CD4-positive, CD25-positive, alpha-beta regulatory T cell (primary cell): ENCODE measurements at regions not wholly inside any gene's neighbourhood (a gene's known extent, or its start where the extent isn't known, plus 50 kb on each side); places are given as distances from the start of the nearest gene placed in this dataset.

Source experiments
- ATAC-seq, 2 donors: fragments of 150-1000 bp; cut with Tn5 transposase; one replicate each; pipeline ENCODE4 v1.10.0; 2021; ENCODE audit warnings: low read depth in 2 of 2, moderate number of reproducible peaks in 2 of 2, moderate library complexity in 1 of 2
- DNase-seq, 3 donors: peaks; one replicate each; pipeline versions ENCODE4 v3.0.0 to v3.0.0-alpha.2; 2012 to 2022; ENCODE audit warnings: mixed read lengths in 1 of 3
- H3K27ac ChIP-seq: one replicate; pipeline ENCODE4 v1.7.0; 2013; ENCODE audit warnings: mild to moderate bottlenecking, low read length; ENCODE audit not compliant: insufficient read depth, poor library complexity, severe bottlenecking
- H3K27me3 ChIP-seq: one replicate; pipeline ENCODE4 v1.7.0; 2013; ENCODE audit warnings: low read length; ENCODE audit not compliant: control insufficient read depth, insufficient read depth
- H3K36me3 ChIP-seq: one replicate; pipeline ENCODE4 v1.7.0; 2013; ENCODE audit warnings: mild to moderate bottlenecking, low read length, moderate library complexity; ENCODE audit not compliant: control insufficient read depth, insufficient read depth
- H3K4me1 ChIP-seq: 2 replicates; pipeline ENCODE4 v1.7.0; 2013; ENCODE audit warnings: mild to moderate bottlenecking, low read length; ENCODE audit not compliant: insufficient read depth, control insufficient read depth, poor library complexity, severe bottlenecking
- H3K4me3 ChIP-seq: one replicate; pipeline ENCODE4 v1.7.0; 2013; ENCODE audit warnings: low read depth, mild to moderate bottlenecking, low read length, moderate library complexity
- H3K9me3 ChIP-seq, 2 experiments: 1 replicate in 1 of 2; 2 replicates in 1 of 2; pipeline ENCODE4 v1.7.0; 2013; ENCODE audit warnings: low read length in 2 of 2, mild to moderate bottlenecking in 1 of 2, moderate library complexity in 1 of 2; ENCODE audit not compliant: control insufficient read depth in 2 of 2
- H3K27ac Mint-ChIP-seq, 3 donors: one replicate each; pipeline ENCODE4 v1.8.0; 2020 to 2022; ENCODE audit warnings: mild to moderate bottlenecking in 3 of 3, mixed read lengths in 3 of 3, moderate library complexity in 2 of 3
- H3K27me3 Mint-ChIP-seq: one replicate; pipeline ENCODE4 v1.8.0; 2022; ENCODE audit warnings: mild to moderate bottlenecking, mixed read lengths
- H3K36me3 Mint-ChIP-seq: one replicate; pipeline ENCODE4 v1.8.0; 2020; ENCODE audit warnings: mixed read lengths
- H3K4me1 Mint-ChIP-seq, 4 donors: one replicate each; pipeline ENCODE4 v1.8.0; 2020 to 2022; ENCODE audit warnings: mixed read lengths in 4 of 4, mild to moderate bottlenecking in 1 of 4
- H3K4me3 Mint-ChIP-seq, 4 donors: one replicate each; pipeline ENCODE4 v1.8.0; 2020 to 2022; ENCODE audit warnings: mild to moderate bottlenecking in 4 of 4, mixed read lengths in 4 of 4, moderate library complexity in 3 of 4
- H3K9me3 Mint-ChIP-seq, 7 donors: one replicate each; pipeline ENCODE4 v1.8.0; 2020 to 2022; ENCODE audit warnings: mixed read lengths in 7 of 7, mild to moderate bottlenecking in 3 of 7, moderate library complexity in 2 of 7

GRCh38 chr13:22825186-22825585, 355.6 kb upstream of the SGCG start:
- Histone ChIP-seq H3K36me3 (no peaks in the 10 kb centered on the region), H3K27me3 (no peaks in the 10 kb centered on the region), H3K9me3 (no peaks in the 10 kb centered on the region), H3K4me1 (no peaks in the 10 kb centered on the region), H3K4me3 (no peak overlapping the region), H3K27ac (no peak overlapping the region)
- Mint-ChIP-seq H3K36me3 (no peaks in the 10 kb centered on the region), H3K9me3 (peaks cover 0 to 2% (median 0%) of the 10 kb centered on the region in 7 donors), H3K4me3 (no peak overlapping the region), H3K27ac (no peak overlapping the region), H3K27me3 (no peaks in the 10 kb centered on the region), H3K4me1 (no peaks in the 10 kb centered on the region)
- ATAC-seq = no peak
- no peak for DNase-seq

DNA sequence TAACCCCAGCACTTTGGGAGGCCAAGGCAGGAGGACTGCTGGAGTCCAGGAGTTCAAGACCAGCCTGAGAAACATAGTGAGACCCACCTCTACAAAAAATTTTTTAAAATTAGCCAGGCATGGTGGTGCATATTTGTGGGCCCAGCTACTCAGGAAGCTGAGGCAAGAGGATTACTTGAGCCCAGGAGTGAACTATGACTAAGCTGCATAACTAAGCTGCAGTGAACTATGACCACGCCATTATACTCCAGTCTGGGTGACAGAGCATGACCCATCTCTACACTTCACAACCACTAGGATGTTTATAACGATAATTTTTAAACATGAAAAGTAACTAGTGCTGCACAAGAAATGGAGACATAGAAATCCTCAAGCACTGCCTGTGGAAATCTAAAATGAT, 352.7 kb upstream of the SGCG start:
- no peak for ATAC-seq
- Mint-ChIP-seq H3K4me1 (no peaks in the 10 kb centered on the region), H3K27ac (no peak overlapping the region), H3K9me3 (peaks cover 0 to under 1% (median 0%) of the 10 kb centered on the region in 7 donors), H3K36me3 (no peaks in the 10 kb centered on the region), H3K4me3 (no peak overlapping the region), H3K27me3 (no peaks in the 10 kb centered on the region)
- Histone ChIP-seq H3K4me3 (no peak overlapping the region), H3K9me3 (no peaks in the 10 kb centered on the region), H3K27ac (no peak overlapping the region), H3K36me3 (no peaks in the 10 kb centered on the region), H3K4me1 (no peaks in the 10 kb centered on the region), H3K27me3 (no peaks in the 10 kb centered on the region)
- no peak for DNase-seq

DNA sequence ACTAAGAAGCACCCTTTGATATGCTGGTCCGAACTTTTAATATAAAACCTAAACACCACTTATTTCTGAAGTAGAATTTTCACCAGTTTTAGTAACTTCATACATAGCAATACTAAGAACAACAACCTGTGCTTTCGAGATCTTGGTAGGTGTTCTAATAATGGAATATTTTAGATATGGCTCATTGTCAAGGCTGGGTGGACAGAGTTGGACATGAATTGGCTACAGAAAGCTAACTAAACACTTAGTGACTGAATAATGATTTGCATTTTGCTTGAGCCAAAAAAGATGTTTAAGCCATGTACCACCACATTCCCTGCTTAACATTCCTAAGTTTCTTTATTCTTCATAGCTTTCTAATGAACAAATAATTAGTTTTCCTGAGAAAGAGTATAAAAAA, 344.3 kb upstream of the SGCG start:
- ATAC-seq = no peak
- Histone ChIP-seq H3K27ac (no peak overlapping the region), H3K9me3 (no peaks in the 10 kb centered on the region), H3K36me3 (no peaks in the 10 kb centered on the region), H3K4me3 (no peak overlapping the region), H3K4me1 (no peaks in the 10 kb centered on the region), H3K27me3 (peaks cover 4% of the 10 kb centered on the region)
- H3K36me3 Mint-ChIP-seq = no peaks in the 10 kb centered on the region
- H3K27me3 Mint-ChIP-seq = peaks cover 12% of the 10 kb centered on the region
- H3K4me3 Mint-ChIP-seq = no peak overlapping the region
- no peak overlapping the region for H3K27ac Mint-ChIP-seq
- H3K4me1 Mint-ChIP-seq = no peaks in the 10 kb centered on the region
- no peak for DNase-seq
- H3K9me3 Mint-ChIP-seq = peaks cover 0 to 3% (median 0%) of the 10 kb centered on the region in 7 donors

DNA sequence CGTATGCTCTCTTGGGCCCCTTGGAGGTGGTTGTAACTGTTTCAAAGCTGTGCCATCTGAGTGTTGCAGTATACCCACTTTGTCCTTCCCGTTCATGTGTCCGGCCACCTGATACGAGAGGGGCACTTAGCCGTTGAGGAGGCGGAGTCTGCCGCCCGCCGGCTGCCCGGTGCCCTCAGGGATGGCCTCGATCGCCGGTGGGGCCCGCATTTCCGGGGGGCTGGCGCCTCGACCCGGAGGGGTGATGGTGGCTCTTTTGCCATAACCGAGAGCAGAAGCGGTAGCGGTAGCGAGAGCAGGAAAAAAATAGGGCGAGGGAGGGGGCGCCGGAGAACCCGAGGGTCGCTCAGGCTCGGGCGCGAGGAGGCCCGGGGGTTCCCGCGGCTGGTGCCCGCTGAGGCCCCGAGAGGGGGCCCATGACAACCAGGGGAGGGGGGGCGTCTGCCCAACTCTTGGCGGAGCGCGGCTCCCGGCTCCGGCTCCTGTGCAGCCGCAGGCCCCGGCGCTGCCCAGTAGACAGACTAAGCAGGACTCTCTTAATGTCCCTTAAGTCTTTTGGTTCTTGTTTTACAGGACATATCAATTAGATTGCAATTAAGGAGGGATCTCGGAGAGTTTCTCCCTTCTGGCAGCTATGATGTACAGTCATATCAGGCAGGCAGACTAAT, 342.7 kb upstream of the SGCG start:
- Mint-ChIP-seq H3K27ac (no peak overlapping the region), H3K36me3 (no peaks in the 10 kb centered on the region), H3K27me3 (peaks cover 12% of the 10 kb centered on the region), H3K9me3 (peaks cover 0 to 3% (median 0%) of the 10 kb centered on the region in 7 donors), H3K4me3 (no peak overlapping the region), H3K4me1 (no peaks in the 10 kb centered on the region)
- no peaks in the 10 kb centered on the region for H3K4me1 ChIP-seq
- H3K27ac ChIP-seq = no peak overlapping the region
- no peaks in the 10 kb centered on the region for H3K36me3 ChIP-seq
- ATAC-seq (no peak), DNase-seq (no peak)
- no peaks in the 10 kb centered on the region for H3K9me3 ChIP-seq
- H3K4me3 ChIP-seq = no peak overlapping the region
- H3K27me3 ChIP-seq = peaks cover 4% of the 10 kb centered on the region

DNA sequence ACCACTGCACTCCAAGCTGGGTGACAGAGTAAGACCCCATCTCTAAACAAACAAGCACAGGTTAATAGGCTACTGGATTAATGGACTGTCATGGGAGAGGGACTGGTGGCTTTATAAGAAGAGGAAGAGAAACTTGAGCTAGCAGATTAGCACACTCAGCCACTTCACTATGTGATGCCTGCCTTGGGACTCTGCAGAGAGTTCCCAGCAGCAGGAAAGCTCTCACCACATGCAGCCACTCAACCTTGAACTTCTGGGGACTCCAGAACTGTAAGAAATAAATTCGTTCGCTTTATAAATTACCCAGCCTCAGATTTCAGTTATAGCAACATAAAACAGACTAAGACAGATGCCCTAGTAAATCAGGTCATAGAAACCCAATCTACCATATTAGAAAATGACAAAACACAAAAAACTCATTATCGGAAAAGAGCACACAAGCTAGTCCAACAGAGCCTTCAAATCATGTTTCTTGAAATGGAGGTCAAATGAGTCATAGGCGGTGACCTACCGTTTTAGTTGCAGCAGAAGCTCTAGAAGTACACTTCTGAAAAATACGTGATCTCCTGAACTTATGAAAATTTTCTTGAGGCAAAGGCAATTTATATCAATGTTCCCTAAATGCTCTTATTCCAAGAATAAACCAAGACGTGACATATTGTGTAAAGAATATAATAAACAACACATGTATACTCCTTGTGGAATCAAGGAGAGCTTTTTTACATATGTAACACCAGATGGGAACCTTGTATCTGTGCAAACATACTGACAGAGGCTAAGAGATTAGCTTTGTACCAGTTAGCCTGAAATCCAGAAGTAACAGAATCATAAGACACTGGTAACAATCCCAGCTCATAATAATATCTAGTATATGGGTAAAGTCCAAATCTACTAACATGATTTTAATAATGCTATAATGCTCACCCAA, 340.9 kb upstream of the SGCG start:
- Mint-ChIP-seq H3K27me3 (peaks cover 12% of the 10 kb centered on the region), H3K9me3 (peaks cover 0 to 5% (median 0%) of the 10 kb centered on the region in 7 donors), H3K27ac (no peak overlapping the region), H3K36me3 (no peaks in the 10 kb centered on the region), H3K4me3 (no peak overlapping the region), H3K4me1 (no peaks in the 10 kb centered on the region)
- Histone ChIP-seq H3K27ac (no peak overlapping the region), H3K9me3 (no peaks in the 10 kb centered on the region), H3K27me3 (peaks cover 4% of the 10 kb centered on the region), H3K4me1 (no peaks in the 10 kb centered on the region), H3K36me3 (no peaks in the 10 kb centered on the region), H3K4me3 (no peak overlapping the region)
- ATAC-seq (no peak), DNase-seq (no peak)

GRCh38 chr13:22846551-22846950, 334.2 kb upstream of the SGCG start:
- H3K27ac ChIP-seq = no peak overlapping the region
- H3K36me3 ChIP-seq = no peaks in the 10 kb centered on the region
- Mint-ChIP-seq H3K36me3 (no peaks in the 10 kb centered on the region), H3K4me1 (no peaks in the 10 kb centered on the region), H3K9me3 (peaks cover 0 to 3% (median 0%) of the 10 kb centered on the region in 7 donors), H3K4me3 (no peak overlapping the region), H3K27me3 (no peaks in the 10 kb centered on the region), H3K27ac (no peak overlapping the region)
- H3K9me3 ChIP-seq = no peaks in the 10 kb centered on the region
- ATAC-seq (no peak), DNase-seq (no peak)
- H3K27me3 ChIP-seq = no peaks in the 10 kb centered on the region
- H3K4me1 ChIP-seq = no peaks in the 10 kb centered on the region
- no peak overlapping the region for H3K4me3 ChIP-seq

DNA sequence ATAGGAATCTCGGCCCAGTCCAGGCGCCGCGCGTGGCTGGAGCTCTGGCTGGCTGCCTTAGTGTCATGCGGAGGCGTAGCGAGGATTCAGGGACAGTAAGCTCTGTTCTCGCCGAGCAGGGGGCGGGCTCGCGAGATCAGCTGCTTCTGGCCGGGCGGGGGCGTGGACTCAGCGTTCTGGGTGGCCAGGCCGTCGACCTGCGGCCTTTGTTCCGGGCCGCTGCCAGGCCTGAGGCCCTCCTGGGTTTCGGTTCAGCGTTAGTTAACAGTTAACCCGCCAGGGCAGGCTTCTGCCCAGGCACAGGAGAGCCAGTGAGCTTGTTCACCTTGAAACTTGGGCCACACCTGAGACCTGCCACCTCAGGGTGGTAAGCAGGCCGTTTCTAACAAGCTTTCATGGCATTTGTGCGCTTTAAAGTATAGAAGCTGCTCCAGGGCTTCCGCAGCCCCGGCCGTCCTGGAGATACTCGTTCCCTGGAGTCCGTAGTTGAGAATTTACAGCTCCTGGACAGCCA, 332.2 kb upstream of the SGCG start:
- Histone ChIP-seq H3K27ac (no peak overlapping the region), H3K27me3 (no peaks in the 10 kb centered on the region), H3K4me3 (no peak overlapping the region), H3K4me1 (no peaks in the 10 kb centered on the region), H3K9me3 (no peaks in the 10 kb centered on the region), H3K36me3 (no peaks in the 10 kb centered on the region)
- ATAC-seq (no peak), DNase-seq (no peak)
- Mint-ChIP-seq H3K36me3 (no peaks in the 10 kb centered on the region), H3K27me3 (no peaks in the 10 kb centered on the region), H3K4me1 (no peaks in the 10 kb centered on the region), H3K9me3 (peaks cover 0 to 4% (median 0%) of the 10 kb centered on the region in 7 donors), H3K4me3 (no peak overlapping the region), H3K27ac (no peak overlapping the region)
